Activated CD8-positive, alpha-beta memory T cell treated with anti-CD3 and anti-CD28 coated beads for 4 hours (primary cell): ENCODE measurements at regions not wholly inside any gene's neighbourhood (a gene's known extent, or its start where the extent isn't known, plus 50 kb on each side); places are given as distances from the start of the nearest gene placed in this dataset.

Source experiments
- DNase-seq, 2 donors: peaks; one replicate each; pipeline ENCODE4 v3.0.0-alpha.2; 2020; ENCODE audit warnings: low read depth in 2 of 2

DNA sequence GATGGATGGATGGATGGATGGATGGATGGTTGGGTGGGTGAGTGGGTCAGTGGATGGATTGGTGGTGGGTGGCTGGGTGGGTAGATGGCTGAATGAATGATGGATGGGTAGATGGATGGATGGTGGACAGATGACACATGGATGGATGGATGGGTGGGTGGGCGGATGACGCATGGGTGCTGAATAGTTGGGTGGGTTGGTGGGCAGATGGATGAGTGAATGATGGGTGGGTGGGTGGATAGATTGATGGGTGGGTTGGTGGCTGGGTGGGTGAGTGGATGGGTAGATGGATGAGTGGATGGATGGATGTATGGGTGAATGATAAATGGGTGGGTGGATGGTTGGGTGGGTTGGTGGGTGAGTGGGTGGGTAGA, 69.9 kb upstream of the NKX1-1 start:
- DNase-seq, result no peak

DNA sequence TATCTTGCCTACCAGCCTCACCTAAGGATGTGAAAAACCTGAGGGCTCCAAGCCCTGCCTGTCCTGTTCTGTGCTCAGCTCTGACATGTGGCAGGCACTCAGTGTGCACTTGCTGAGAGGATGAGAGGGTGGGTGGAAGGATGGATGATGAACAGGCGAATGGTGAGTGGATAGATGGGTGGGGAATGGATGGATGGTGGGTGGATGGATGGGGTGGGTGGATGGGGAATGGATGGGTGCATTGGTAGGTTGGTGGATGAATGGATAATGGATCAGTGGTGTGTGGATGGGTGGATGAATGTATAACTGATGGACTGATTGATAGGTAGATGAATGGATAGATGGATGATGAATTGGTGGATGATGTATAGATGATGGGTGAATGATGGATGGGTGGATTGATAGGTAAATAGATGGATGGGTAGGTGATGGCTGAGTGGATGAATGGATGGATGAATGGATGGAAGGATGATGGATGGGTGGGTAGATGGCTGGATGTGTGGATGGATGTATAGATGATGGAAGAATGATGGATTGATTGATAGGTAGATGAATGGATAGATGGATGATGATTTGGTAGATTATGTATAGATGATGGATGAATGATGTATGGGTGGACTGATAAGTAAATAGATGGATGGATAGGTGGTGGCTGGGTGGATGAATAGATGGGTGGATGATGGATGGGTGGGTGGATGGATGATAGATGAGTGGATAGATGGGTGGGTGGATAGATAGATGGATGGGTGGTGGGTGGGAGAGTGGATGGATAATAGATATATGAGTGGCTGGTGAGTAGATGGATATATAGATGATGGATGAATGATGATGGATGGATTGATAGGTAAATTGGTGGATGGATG, 69.3 kb upstream of the NKX1-1 start:
- DNase-seq, result no peak

DNA sequence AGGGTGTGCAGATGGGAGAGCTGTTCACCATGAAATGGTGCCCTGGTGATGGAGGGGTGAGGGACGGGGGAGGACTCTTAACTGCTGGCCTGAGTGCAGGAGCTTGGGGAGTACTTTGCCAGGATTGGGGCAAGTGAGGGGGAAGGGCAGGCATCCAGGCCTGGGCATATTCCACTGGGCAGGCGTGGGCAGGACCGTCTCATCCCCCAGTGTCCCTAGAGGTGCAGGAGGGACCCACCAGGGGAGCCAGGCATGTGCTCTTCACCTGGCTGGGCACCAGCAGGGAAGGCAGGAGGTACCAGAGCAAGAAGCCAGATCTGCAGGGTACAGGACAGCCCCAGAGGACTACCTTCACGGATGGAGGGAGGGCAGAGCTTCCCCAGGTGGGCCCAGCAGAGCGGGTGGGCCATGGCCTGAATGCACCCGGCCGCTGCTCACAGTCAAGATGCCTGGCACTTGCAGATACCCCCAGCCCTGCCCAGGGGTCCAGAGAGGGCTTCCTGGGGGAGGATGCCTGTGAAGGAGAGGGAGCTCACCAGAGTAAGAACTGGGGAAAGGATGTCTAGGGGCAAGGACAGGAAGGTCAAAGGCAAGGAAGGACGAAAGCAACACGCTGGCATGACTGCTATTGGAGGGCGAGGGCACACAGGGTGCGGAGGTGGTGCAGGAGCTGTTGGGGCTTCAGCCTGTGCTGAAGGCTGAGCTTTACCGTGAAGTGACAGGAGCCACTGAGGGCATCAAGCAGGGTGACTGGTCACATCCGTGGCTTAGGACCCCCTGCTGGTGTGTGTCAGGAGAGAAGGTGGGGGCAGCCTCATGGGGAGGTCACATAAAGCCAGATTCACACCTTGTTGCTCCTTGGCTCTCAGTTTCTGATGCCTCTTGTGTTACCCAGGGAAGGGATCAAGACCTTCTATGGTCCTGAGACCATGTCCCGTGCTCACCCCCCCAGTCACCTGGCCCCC, 68.2 kb upstream of the NKX1-1 start:
- no peak for DNase-seq

DNA sequence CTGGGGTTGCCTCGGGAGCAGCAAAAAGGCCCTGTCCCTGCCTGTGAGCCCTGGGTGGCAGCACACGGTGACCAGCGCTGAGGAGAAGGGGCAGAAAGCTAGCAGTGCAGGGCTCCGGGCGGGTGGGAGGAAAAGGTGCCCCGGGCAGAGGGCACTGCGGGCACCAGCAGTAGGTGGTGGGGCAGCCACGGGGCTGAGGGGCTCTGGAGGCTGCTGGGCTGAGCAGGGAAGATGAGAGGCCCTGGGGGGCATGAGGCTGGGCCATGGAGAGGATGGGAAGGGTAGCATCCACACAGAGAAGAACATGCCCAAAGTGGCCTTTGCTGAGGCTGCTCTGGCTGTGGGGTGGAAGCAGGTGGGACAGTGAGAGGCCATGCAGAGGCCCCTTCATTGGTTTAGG, 67.5 kb upstream of the NKX1-1 start:
- no peak for DNase-seq

DNA sequence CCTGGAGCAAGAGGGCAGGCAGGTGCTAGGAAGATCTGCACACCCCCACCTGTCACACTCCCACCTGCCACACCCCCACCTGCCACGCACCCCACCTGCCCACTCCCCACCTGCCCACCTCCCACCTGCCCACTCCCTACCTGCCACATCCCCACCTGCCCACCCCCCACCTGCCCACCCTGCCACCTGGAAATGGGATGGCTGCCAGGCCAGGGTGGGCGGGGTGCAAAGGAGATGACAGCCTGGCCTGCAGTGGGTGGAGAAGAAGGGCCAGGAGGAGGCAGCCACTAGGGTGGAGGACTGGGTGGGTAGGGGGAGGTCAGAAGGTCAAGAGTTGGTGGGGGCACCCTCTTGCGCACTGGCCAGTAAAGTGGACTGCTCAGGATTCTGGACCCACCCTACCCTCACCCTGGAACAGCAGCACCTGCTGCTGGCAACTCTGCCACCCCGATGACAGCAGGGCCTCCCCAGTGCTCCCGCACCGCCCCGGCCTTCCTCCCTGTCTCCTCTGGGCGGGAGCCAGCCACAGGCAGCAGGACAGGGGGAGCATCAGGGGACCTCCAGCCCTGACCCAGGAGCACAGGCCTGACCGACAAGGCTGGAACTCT, 66.8 kb upstream of the NKX1-1 start:
- no peak for DNase-seq

DNA sequence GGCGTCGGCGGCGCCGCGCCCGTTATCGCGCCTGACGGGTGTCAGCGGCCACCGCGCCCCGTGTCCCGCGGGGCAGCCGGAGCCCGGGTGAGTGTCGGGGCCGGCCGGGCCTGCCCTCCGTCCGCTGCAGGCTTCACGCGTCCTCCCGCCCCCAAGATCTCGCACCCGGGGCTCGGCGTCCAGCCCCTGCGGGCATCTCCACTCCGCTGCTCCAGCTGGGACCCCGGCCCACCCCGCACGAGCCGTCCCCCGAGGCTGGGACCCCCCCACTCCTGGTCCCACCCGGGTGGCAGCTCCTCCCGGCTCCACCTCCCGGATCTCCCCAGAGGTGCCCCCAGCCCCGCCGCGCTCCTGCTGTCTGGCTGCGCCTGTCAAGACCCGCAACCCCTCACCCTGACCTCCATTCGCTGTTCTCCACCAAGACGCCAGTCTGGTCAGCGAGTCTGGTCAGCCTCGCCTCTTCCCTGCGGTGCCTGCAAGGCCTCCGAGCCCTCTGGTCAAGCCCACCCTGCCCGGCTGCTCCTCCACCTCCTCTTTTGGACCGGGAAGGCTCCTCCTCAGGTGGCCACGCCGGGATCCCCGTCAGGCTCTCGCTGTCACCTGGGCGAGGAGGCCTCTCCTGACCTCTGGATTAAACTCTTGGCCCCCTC, 66.0 kb upstream of the NKX1-1 start:
- no peak for DNase-seq

DNA sequence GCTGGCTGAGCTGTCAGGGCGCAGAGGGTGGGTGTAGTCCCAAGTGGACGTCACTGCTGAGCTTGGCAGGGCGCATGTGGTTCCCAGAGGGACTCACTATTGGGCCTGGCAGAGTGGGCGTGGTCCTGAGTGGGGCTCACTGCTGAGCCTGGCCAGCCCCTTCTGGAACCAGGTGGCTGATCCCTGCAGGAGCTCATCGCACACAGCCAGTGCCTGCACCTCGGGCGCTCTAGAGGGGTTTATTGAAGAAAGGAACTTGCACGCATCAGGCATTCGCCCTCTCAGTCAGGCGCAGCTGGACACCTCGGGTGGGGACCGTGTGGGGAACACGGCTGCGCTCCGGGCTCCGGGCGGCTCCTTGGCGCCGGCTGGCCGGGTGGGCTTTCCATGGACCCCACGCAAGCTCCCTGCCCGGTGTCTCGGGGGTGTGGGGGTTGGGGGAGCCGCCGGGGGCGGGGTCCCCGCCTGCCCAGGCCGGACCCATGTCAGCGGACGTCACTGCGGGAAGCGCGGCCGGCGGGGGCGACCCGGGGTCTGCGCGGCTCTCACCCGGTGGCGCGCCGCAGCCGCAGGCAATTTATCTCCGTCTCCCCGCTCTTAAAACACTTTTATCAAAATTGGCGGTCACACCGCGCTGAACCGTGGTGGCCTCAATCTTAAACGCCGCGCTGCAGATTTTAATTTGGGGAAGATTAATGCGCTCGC, 65.4 kb upstream of the NKX1-1 start:
- DNase-seq, result no peak

DNA sequence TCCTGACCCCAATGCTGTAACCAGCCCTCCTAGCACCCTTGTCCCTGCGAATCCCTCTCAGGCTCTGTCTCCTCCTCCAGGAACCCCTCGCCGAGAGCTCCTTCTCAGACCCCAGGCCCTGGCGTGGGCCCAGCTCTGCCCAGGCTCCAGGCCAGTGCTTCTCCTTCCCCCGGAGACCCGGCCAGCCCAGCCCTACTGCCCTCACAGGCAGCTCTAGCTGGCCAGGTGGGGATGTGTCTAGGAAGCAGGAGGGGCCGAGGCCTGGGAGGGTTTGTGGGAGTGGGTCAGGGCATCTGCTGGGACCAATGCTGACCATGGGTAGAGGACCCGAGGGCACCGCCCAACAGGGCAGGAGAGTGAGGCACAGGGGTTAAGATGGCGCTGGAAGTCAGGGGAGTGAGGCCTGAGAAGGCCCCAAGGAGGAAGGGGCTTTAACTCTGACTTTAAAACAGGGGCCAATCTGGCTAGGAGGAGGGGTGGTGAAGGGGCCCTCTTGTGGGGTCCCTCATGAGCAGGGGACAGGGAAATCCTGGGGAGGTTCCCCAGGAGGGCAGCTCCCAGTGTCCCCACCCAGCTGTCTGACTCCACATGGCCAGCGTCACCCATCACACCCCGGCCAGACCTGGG, 64.7 kb upstream of the NKX1-1 start:
- no peak for DNase-seq

DNA sequence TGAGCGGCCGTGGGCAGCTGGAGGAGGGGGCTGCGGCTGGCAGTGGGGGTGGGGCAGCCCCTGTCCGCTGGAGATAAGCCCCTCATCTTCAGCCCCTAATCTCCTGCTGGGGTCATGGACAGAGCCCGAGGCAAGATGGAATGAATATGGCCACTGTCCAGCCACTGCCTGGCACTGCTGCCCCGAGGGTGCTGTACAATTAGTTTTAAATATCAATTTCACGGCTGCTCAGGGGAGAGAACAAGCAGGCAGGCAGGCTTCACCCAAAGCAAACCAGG, 64.1 kb upstream of the NKX1-1 start:
- no peak for DNase-seq

DNA sequence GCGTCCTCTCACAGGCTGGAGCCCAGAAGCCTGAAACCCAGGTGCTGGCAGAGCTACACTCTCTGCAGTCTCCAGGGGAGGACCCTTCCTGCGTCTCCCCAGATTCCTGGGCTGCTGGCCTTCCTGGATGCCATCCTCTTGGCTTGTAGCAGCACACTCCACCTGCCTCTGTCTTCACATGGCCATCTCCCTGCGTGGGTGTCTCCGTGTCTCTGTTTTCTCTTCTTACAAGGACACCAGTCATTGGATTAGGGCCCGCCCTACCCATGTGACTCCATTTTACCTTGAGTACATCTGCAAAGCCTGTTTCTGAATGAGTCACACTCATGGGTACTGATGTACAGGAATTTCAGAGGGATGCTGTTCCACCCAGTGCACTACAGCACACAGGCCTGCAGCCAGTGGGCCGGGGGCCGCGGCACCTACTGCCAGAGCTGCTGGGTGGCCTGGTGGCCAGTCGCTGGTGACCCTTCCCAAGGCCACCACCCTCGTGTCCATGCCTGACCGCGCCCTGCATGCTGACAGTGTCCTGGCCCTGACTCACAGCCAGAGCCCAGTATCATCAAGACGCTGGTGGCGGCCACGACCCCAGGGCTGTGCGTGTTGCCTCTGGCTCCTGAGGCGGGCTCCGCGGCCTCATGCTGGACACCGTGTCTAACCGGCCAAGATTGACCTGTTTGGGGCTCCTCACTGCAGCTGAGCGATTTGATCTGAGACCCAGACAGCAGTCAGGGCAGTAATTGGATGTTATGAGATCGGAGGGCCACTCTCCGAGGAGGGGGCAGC, 63.6 kb upstream of the NKX1-1 start:
- DNase-seq, result no peak

DNA sequence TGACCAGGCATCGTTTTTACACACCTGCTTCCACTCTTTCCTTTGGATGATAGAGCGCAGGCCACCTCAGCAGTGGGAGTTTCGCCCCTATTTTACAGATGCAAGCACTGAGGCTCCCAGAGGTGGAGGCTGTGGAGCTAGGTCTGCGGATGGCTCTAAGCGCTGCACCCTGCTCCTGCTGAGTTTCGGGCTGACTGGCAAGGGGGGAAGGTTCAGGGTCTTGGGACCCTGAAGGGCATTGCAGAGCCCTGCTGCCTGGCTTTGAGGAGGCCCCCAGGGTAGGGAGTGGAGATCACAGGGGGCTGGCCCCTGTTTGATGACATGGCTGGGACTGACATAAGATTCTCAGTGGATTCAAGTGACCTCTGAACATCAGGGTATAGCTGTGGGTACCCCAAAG, 62.8 kb upstream of the NKX1-1 start:
- DNase-seq, result no peak

DNA sequence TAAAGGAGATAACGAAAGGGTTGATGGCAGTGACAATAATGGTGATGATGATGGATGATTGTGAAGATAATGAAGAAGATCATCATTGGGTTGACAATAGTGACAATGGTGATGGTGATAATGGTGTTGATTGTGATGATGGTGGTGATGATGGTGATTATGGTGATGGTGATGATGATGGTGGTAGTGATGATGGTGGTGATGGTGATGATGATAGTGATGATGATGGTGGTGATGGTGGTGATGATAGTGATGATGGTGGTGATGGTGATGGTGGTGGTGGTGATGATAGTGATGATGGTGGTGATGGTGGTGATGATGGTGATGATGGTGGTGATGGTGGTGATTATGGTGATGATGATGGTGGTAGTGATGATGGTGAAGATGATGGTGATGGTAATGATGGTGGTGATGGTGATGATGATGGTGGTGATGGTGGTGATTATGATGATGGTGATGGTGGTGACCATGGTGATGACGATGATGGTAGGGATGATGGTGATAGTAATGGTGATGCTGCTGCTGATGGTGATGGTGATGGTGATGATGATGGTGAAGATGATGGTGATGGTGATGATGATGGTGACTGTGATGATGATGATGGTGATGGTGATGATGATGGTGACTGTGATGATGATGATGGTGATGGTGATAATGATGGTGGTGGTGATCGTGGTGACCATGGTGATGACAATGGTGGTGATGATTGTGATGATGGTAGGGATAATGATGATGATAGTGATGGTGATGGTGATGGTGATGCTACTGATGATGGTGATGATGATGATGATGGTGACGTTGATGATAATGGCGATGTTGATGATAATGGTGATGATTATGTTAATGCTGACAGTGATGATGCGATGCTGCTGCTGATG, 61.6 kb upstream of the NKX1-1 start:
- no peak for DNase-seq

DNA sequence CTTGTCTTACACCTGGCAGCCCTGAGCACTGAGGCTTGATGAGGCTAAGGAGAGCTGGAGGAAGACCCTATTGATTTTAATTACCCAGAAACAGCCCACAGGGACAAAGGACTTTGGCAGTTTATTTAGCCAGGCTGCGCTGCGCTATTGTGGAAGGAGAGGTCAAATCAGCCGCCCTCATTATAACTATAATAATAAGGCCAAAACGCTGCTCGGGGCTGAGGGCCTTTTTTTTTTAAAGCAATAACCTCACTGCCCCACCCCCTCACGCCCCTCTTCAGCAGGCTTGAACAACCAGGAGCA, 60.6 kb upstream of the NKX1-1 start:
- no peak for DNase-seq

DNA sequence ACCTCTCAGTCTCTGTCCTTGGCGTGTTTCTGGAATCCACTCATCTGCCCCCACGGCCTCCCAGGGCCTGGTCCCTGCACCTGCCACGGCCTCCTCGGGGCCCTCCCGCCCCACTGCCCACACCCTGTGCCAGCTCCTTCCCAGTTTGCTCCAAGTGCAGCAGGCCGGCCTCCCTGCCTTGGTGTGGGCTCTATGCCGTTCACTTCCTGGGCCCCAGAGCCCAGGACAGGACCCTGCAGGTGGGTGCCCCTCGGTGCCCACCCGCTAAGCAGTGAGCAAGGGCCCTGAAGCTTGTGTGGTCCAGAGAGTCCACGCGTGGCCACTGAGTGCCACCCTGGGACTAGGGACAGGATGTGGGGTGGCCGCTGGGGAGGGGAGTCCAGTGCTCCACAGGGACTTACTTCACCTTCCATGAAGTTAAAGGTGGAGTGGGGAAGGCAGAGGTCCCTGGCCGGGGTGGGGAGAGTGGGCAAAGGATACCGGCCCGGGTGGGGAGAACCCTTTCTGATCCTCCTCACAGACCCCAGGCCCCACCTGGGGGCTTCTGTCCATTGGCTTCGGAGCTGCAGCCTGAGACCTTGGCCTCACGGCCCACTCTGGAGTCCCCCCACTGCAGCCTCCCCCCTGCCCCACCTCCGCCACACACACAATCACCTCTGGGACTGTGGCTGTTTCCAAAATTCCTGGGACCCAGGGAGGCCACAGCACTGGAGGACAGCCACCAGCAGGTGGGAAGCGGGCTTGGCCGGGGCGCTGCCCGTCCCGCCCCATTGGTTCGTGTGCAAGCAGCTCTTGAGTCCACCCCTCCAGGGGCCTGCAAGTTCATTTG, 60.0 kb upstream of the NKX1-1 start:
- DNase-seq, result no peak

DNA sequence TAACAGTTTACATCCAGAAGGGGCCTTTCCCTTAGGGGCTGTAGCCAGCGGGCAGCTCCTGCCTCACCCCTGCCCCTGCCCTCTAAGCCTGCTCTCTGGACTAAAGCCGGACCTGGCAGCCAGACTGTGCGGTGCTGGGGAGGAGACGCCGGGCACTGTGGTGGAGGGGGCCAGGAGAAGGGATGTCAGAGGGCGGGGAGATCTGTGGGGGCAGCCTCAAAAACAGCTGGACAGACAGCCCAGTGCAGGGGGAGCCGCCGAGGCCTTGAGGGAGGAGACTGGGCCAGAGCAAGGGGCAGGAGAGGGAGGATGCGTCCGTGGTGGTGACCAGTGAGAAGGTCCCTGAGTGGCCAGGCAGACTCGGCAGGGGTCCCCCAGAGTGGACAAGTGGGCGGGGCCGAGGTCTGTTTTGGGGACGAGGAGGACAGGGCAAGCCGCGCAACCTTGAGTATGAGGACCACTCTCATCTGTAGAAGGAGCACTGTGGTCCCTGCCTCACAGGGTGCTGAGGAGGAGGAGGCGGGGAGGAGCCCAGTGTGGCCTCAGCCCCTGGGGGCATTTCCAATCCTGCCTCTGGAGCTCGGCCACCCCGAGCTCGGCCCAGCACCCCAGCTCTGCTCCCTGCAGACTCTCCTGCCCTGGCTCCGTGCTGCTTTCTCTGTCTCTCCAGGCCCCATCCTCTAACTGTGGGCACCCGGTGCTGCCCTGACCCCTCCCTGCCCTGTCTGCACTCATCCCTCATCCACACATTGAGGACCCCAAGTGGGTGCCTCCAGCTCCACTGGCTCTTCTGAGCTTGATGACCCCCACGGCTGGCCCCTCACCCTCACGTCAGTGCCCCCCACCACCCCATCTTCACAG, 59.2 kb upstream of the NKX1-1 start:
- DNase-seq, result no peak

DNA sequence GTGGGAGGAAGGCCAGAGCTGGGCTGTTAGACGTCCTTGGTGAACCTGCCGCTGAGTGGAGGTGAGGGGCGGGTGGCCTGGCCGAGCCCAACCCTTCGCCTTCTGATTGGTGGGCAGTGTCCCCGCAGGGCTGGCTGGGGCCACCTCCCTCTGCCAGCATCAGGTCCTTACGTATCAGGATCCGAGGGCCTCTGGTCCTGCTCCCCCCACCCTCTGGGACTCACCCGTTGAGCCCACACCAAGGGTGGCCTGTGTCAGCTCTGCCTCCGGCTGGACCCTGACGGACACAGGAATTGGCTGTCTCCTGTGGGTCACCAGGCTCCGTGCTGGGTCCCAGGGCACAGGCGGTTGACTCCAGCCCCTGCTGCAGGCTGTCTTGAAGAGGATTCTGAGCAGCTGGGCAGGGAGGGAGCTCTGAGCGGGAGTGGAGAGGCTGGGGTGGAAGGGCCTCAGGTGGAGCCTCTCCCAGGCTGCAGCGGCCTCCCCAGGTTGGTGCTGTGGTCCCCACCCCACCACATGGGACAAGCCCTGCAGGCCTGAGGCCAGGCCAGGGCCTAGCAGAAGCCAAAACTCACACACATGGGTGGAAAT, 58.4 kb upstream of the NKX1-1 start:
- no peak for DNase-seq

DNA sequence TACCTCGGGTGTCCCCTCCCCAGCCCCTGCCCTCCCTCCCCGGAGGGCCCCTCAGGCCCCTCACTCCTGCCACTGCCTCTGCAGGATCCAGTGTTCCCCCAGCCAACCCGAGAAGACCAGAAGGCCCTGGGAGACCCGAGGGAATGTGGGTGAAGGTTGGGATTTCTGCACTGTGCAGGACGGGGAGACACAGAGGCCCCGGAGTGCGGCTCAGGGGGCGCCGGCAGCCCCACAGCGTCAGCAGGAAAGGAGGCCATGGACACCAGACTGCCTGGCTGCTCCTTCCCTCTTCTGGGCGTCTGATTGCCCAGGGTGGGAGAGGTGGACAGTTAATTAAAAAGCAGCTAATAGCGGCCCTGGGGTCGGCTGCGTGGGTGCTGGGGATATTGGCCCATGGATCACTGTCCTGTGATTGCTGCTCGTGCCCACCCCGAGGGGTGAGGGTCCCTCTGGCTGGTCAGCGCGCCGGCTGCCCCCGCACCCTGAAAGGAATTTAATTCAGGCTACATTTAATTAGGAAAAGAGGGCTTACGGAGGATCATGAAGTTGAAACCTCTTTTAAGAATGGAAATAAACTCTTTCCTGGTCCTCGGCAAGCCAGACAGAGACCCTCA, 57.8 kb upstream of the NKX1-1 start:
- no peak for DNase-seq
